ENCODE measurements at regions not wholly inside any gene's neighbourhood (a gene's known extent, or its start where the extent isn't known, plus 50 kb on each side); places are given as distances from the start of the nearest gene placed in this dataset.

- Histone ChIP-seq H3K4me1 (ENCODE audit: insufficient read depth, low read length) (no peaks in the 10 kb centered on the region), H3K4me3 (ENCODE audit: low read depth in 1 of 2, low read length in 2 of 2) (no peak overlapping the region), H3K9ac (ENCODE audit: low read length) (no peak overlapping the region), H3K27ac (ENCODE audit: low read depth, low read length) (no peak overlapping the region), H3K9me3 (ENCODE audit: low read length) (no peaks in the 10 kb centered on the region), H3K27me3 (ENCODE audit: control insufficient read depth in 1 of 2, insufficient read depth in 2 of 2, low read length in 2 of 2) (no peaks in the 10 kb centered on the region), H3K36me3 (ENCODE audit: insufficient read depth, low read length) (no peaks in the 10 kb centered on the region)
These were observed 911.3 kb upstream of the LCORL start for GRCh38 chr4:18932730-18933339.

- Histone ChIP-seq H3K27ac (ENCODE audit: low read depth, low read length) (no peak overlapping the region), H3K9me3 (ENCODE audit: low read length) (no peaks in the 10 kb centered on the region), H3K4me1 (ENCODE audit: insufficient read depth, low read length) (no peaks in the 10 kb centered on the region), H3K4me3 (ENCODE audit: low read depth in 1 of 2, low read length in 2 of 2) (no peak overlapping the region), H3K9ac (ENCODE audit: low read length) (no peak overlapping the region), H3K27me3 (ENCODE audit: control insufficient read depth in 1 of 2, insufficient read depth in 2 of 2, low read length in 2 of 2) (no peaks in the 10 kb centered on the region), H3K36me3 (ENCODE audit: insufficient read depth, low read length) (no peaks in the 10 kb centered on the region)
These were observed 910.3 kb upstream of the LCORL start for GRCh38 chr4:18931643-18932377.

GRCh38 chr4:18930487-18930886, 908.9 kb upstream of the LCORL start:
- H3K4me3 ChIP-seq (ENCODE audit: low read depth in 1 of 2, low read length in 2 of 2), result no peak overlapping the region
- H3K36me3 ChIP-seq (ENCODE audit: insufficient read depth, low read length), result no peaks in the 10 kb centered on the region
- H3K9me3 ChIP-seq (ENCODE audit: low read length), result no peaks in the 10 kb centered on the region
- H3K9ac ChIP-seq (ENCODE audit: low read length), result no peak overlapping the region
- no peaks in the 10 kb centered on the region for H3K27me3 ChIP-seq (ENCODE audit: control insufficient read depth in 1 of 2, insufficient read depth in 2 of 2, low read length in 2 of 2)
- H3K27ac ChIP-seq (ENCODE audit: low read depth, low read length), result no peak overlapping the region
- H3K4me1 ChIP-seq (ENCODE audit: insufficient read depth, low read length), result no peaks in the 10 kb centered on the region

GRCh38 chr4:18923496-18924161, 902.1 kb upstream of the LCORL start:
- H3K4me1 ChIP-seq (ENCODE audit: insufficient read depth, low read length), result no peaks in the 10 kb centered on the region
- no peak overlapping the region for H3K27ac ChIP-seq (ENCODE audit: low read depth, low read length)
- no peaks in the 10 kb centered on the region for H3K27me3 ChIP-seq (ENCODE audit: control insufficient read depth in 1 of 2, insufficient read depth in 2 of 2, low read length in 2 of 2)
- H3K36me3 ChIP-seq (ENCODE audit: insufficient read depth, low read length), result no peaks in the 10 kb centered on the region
- no peaks in the 10 kb centered on the region for H3K9me3 ChIP-seq (ENCODE audit: low read length)
- no peak overlapping the region for H3K4me3 ChIP-seq (ENCODE audit: low read depth in 1 of 2, low read length in 2 of 2)
- H3K9ac ChIP-seq (ENCODE audit: low read length), result no peak overlapping the region

GRCh38 chr4:18917689-18918088, 896.1 kb upstream of the LCORL start:
- H3K36me3 ChIP-seq (ENCODE audit: insufficient read depth, low read length), result no peaks in the 10 kb centered on the region
- H3K9me3 ChIP-seq (ENCODE audit: low read length), result no peaks in the 10 kb centered on the region
- no peaks in the 10 kb centered on the region for H3K27me3 ChIP-seq (ENCODE audit: control insufficient read depth in 1 of 2, insufficient read depth in 2 of 2, low read length in 2 of 2)
- H3K4me3 ChIP-seq (ENCODE audit: low read depth in 1 of 2, low read length in 2 of 2), result no peak overlapping the region
- no peak overlapping the region for H3K9ac ChIP-seq (ENCODE audit: low read length)
- no peak overlapping the region for H3K27ac ChIP-seq (ENCODE audit: low read depth, low read length)
- H3K4me1 ChIP-seq (ENCODE audit: insufficient read depth, low read length), result no peaks in the 10 kb centered on the region

GRCh38 chr4:18914182-18914581, 892.6 kb upstream of the LCORL start:
- no peaks in the 10 kb centered on the region for H3K27me3 ChIP-seq (ENCODE audit: control insufficient read depth in 1 of 2, insufficient read depth in 2 of 2, low read length in 2 of 2)
- H3K9me3 ChIP-seq (ENCODE audit: low read length), result no peaks in the 10 kb centered on the region
- no peak overlapping the region for H3K9ac ChIP-seq (ENCODE audit: low read length)
- H3K36me3 ChIP-seq (ENCODE audit: insufficient read depth, low read length), result no peaks in the 10 kb centered on the region
- no peak overlapping the region for H3K4me3 ChIP-seq (ENCODE audit: low read depth in 1 of 2, low read length in 2 of 2)
- H3K27ac ChIP-seq (ENCODE audit: low read depth, low read length), result no peak overlapping the region
- no peaks in the 10 kb centered on the region for H3K4me1 ChIP-seq (ENCODE audit: insufficient read depth, low read length)

GRCh38 chr4:18894928-18895327, 873.4 kb upstream of the LCORL start:
- H3K9me3 ChIP-seq (ENCODE audit: low read length), result no peaks in the 10 kb centered on the region
- no peaks in the 10 kb centered on the region for H3K4me1 ChIP-seq (ENCODE audit: insufficient read depth, low read length)
- H3K27ac ChIP-seq (ENCODE audit: low read depth, low read length), result no peak overlapping the region
- H3K36me3 ChIP-seq (ENCODE audit: insufficient read depth, low read length), result no peaks in the 10 kb centered on the region
- H3K27me3 ChIP-seq (ENCODE audit: control insufficient read depth in 1 of 2, insufficient read depth in 2 of 2, low read length in 2 of 2), result no peaks in the 10 kb centered on the region
- H3K4me3 ChIP-seq (ENCODE audit: low read depth in 1 of 2, low read length in 2 of 2), result no peak overlapping the region
- no peak overlapping the region for H3K9ac ChIP-seq (ENCODE audit: low read length)

GRCh38 chr4:18882468-18882867, 860.9 kb upstream of the LCORL start:
- Histone ChIP-seq H3K9ac (ENCODE audit: low read length) (no peak overlapping the region), H3K27me3 (ENCODE audit: control insufficient read depth in 1 of 2, insufficient read depth in 2 of 2, low read length in 2 of 2) (no peaks in the 10 kb centered on the region), H3K9me3 (ENCODE audit: low read length) (no peaks in the 10 kb centered on the region), H3K27ac (ENCODE audit: low read depth, low read length) (no peak overlapping the region), H3K4me3 (ENCODE audit: low read depth in 1 of 2, low read length in 2 of 2) (no peak overlapping the region), H3K36me3 (ENCODE audit: insufficient read depth, low read length) (no peaks in the 10 kb centered on the region), H3K4me1 (ENCODE audit: insufficient read depth, low read length) (peaks cover 20% of the 10 kb centered on the region)

- Histone ChIP-seq H3K9me3 (ENCODE audit: low read length) (no peaks in the 10 kb centered on the region), H3K27ac (ENCODE audit: low read depth, low read length) (no peak overlapping the region), H3K4me3 (ENCODE audit: low read depth in 1 of 2, low read length in 2 of 2) (no peak overlapping the region), H3K9ac (ENCODE audit: low read length) (no peak overlapping the region), H3K4me1 (ENCODE audit: insufficient read depth, low read length) (peaks cover 20% of the 10 kb centered on the region), H3K36me3 (ENCODE audit: insufficient read depth, low read length) (no peaks in the 10 kb centered on the region), H3K27me3 (ENCODE audit: control insufficient read depth in 1 of 2, insufficient read depth in 2 of 2, low read length in 2 of 2) (no peaks in the 10 kb centered on the region)
These were observed 860.0 kb upstream of the LCORL start for GRCh38 chr4:18881556-18881955.

- Histone ChIP-seq H3K27me3 (ENCODE audit: control insufficient read depth in 1 of 2, insufficient read depth in 2 of 2, low read length in 2 of 2) (no peaks in the 10 kb centered on the region), H3K36me3 (ENCODE audit: insufficient read depth, low read length) (no peaks in the 10 kb centered on the region), H3K9me3 (ENCODE audit: low read length) (no peaks in the 10 kb centered on the region), H3K4me3 (ENCODE audit: low read depth in 1 of 2, low read length in 2 of 2) (no peak overlapping the region), H3K27ac (ENCODE audit: low read depth, low read length) (no peak overlapping the region), H3K9ac (ENCODE audit: low read length) (no peak overlapping the region), H3K4me1 (ENCODE audit: insufficient read depth, low read length) (peaks cover 20% of the 10 kb centered on the region)
These were observed 859.3 kb upstream of the LCORL start for GRCh38 chr4:18880871-18881270.

- no peaks in the 10 kb centered on the region for H3K9me3 ChIP-seq (ENCODE audit: low read length)
- no peak overlapping the region for H3K27ac ChIP-seq (ENCODE audit: low read depth, low read length)
- no peak overlapping the region for H3K4me3 ChIP-seq (ENCODE audit: low read depth in 1 of 2, low read length in 2 of 2)
- no peaks in the 10 kb centered on the region for H3K27me3 ChIP-seq (ENCODE audit: control insufficient read depth in 1 of 2, insufficient read depth in 2 of 2, low read length in 2 of 2)
- no peak overlapping the region for H3K9ac ChIP-seq (ENCODE audit: low read length)
- peaks cover 20% of the 10 kb centered on the region for H3K4me1 ChIP-seq (ENCODE audit: insufficient read depth, low read length)
- H3K36me3 ChIP-seq (ENCODE audit: insufficient read depth, low read length), result no peaks in the 10 kb centered on the region
These were observed 857.0 kb upstream of the LCORL start for GRCh38 chr4:18878561-18878960.
